PFSK-1 (cell line): ENCODE measurements at regions not wholly inside any gene's neighbourhood (a gene's known extent, or its start where the extent isn't known, plus 50 kb on each side); places are given as distances from the start of the nearest gene placed in this dataset.

Experiments
- FOXP2 ChIP-seq: optimal IDR thresholded peaks from 2 replicates; pipeline ENCODE3; 2011; ENCODE audit warnings: borderline replicate concordance, control low read depth, inconsistent platforms; ENCODE audit not compliant: insufficient read depth; ENCODE audit errors: extremely low read length, extremely low read depth
- POLR2AphosphoS5 ChIP-seq: IDR thresholded peaks from 2 replicates; pipeline ENCODE4 v1.6.1; 2012; ENCODE audit warnings: low read depth, mild to moderate bottlenecking, control low read depth, low read length, moderate library complexity
- REST ChIP-seq, 2 experiments: IDR thresholded peaks; 2 replicates each; pipeline versions ENCODE4 v1.6.1 to v1.8.0; 2011 to 2012; ENCODE audit warnings: low read depth in 2 of 2, low read length in 2 of 2, control low read depth in 1 of 2, inconsistent platforms in 1 of 2, mild to moderate bottlenecking in 1 of 2, moderate library complexity in 1 of 2; ENCODE audit not compliant: insufficient read depth in 1 of 2
- SIN3A ChIP-seq: IDR thresholded peaks from 2 replicates; pipeline ENCODE4 v1.6.1; 2012; ENCODE audit warnings: mild to moderate bottlenecking, low read length, moderate library complexity, borderline replicate concordance; ENCODE audit not compliant: insufficient read depth
- TAF1 ChIP-seq: IDR thresholded peaks from 2 replicates; pipeline ENCODE4 v1.6.1; 2012; ENCODE audit warnings: low read length, control low read depth, borderline replicate concordance; ENCODE audit not compliant: insufficient read depth

GRCh38 chr2:104056451-104056850, 797.5 kb upstream of the POU3F3 start:
- TF ChIP-seq POLR2AphosphoS5 (no peak), REST (IDR thresholded peaks at IDR 0.05; ENCODE audit: insufficient read depth in 1 of 2, low read depth in 2 of 2, low read length in 2 of 2) (no peak), FOXP2 (no peak), TAF1 (no peak), SIN3A (no peak)

- TF ChIP-seq POLR2AphosphoS5 (no peak), FOXP2 (no peak), TAF1 (no peak), SIN3A (no peak), REST (IDR thresholded peaks at IDR 0.05; ENCODE audit: insufficient read depth in 1 of 2, low read depth in 2 of 2, low read length in 2 of 2) (no peak)
Measured at GRCh38 chr2:104068665-104069064, 785.2 kb upstream of the POU3F3 start.

GRCh38 chr2:104077573-104077972, 776.3 kb upstream of the POU3F3 start:
- no peak for TF ChIP-seq FOXP2

GRCh38 chr2:104078431-104079157, 775.3 kb upstream of the POU3F3 start:
- TF ChIP-seq POLR2AphosphoS5 = no peak
- no peak for TF ChIP-seq FOXP2
- TF ChIP-seq TAF1 = no peak
- TF ChIP-seq REST (IDR thresholded peaks at IDR 0.05; ENCODE audit: insufficient read depth in 1 of 2, low read depth in 2 of 2, low read length in 2 of 2) = no peak
- no peak for TF ChIP-seq SIN3A

- TF ChIP-seq REST (IDR thresholded peaks at IDR 0.05; ENCODE audit: insufficient read depth in 1 of 2, low read depth in 2 of 2, low read length in 2 of 2) = no peak
- TF ChIP-seq POLR2AphosphoS5 = no peak
- TF ChIP-seq FOXP2 = no peak
- TF ChIP-seq TAF1 = no peak
- no peak for TF ChIP-seq SIN3A
Measured at GRCh38 chr2:104088745-104089144, 765.2 kb upstream of the POU3F3 start.
